HG02943 (cell line): ENCODE measurements at regions not wholly inside any gene's neighbourhood (a gene's known extent, or its start where the extent isn't known, plus 50 kb on each side); places are given as distances from the start of the nearest gene placed in this dataset.
"Not testable (repeated sequence)": the region's sequence is repeated elsewhere in the genome, so short reads cannot be mapped to it uniquely, and the experiment has no call there.

Experiments
- ATAC-seq: cut with Tn5 transposase; IDR thresholded peaks from one replicate; pipeline ENCODE4 v1.9.1; 2021; ENCODE audit warnings: mild to moderate bottlenecking, low read depth, moderate library complexity; ENCODE audit not compliant: unreplicated experiment

DNA sequence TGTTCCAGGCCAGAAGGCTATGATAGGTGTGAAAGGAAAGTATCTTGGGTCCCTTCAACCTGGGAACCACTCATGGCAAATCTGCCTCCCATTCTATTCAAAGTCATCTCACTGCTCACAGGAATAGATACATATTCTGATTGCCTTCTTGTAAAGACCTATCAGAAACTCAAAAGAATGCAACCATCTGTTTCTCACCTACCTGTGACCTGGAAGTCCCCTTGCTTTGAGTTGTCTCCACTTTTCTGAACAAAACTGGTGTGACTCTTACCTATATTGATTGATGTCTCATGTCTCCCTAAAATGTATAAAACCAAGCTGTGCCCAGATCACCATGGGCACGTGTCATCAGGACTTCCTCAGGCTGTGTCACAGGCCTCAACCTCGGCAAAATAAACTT is 1149.3 kb downstream of the NSUN3 start:
- no peak for ATAC-seq

DNA sequence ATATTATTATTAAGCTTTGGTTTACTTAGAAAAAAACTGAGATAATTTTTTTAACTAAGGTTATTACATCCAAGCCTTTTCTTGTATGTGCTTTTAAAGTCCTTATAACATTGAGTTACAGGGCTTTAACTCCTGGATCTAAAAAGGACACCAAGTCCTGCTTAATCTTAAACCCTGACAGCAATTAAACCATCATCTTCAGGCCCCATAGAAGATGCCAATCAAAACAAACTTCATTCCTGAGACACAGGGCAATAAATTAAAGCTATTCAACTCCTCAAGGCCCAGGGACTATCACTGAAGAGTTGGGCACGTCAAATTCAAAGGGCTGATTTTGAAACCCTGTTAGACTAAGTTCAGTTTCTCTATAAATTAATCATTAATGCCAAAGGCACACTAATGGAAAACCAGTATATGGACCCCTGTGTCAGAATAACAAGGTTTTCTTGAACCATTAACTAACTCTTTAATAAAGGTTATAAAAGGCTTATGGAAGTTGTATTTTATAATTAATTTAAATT is 1152.6 kb downstream of the NSUN3 start:
- no peak for ATAC-seq

DNA sequence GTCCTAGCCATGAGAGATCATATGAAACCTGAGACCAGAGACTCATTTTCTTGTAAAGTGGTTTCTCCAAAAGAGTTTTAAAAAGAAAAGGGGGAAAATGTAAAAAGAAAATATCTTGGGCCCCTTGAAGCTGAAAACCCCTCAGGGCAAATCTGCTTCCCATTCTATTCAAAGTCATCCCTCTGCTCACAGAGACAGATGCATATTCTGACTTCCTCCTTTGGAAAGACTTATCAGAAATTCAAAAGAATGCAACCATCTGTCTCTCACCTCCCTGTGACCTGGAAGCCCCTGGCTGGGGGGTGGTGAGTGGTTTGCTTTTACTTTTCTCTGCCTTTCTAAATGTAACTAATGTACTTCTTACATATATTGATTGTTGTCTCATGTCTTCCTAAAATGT is 1154.8 kb downstream of the NSUN3 start:
- no peak for ATAC-seq

DNA sequence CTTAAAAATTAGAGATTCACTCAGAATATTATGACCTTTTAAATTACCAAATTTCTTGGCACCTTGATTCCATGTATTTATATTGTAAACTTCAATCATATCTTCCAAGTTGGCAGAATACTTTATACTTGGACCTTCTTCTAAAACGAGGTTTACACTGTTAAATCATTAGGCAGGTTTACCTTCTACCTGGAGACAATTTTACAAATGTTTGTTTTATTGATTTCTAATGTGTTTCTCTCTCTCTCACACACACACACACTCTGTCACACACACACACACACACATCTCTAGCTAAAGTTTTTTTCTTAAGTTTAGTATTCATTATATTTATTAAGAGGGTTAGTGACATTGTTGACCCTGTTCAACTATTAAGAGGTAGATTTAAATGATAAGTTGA is 1155.6 kb downstream of the NSUN3 start:
- ATAC-seq, result no peak

DNA sequence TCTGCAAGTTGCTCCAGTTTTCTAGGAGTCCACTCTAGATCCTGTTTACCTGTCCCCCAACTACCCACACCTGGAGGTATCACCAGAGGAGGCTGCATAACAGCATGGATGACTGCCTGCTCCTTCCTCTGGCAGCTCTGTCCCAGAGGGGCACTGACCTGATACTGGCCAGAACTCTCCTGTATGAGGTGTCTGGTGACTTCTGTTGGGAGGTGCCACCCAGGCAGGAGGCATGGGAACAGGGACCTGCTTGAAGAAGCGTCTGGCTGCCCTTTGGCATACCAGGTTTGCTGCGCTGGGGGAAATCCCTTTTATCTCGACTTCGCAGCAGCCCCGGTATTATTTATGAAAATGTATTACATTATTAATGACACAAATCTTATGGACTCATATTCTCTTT is 1163.6 kb downstream of the NSUN3 start:
- ATAC-seq, result no peak

DNA sequence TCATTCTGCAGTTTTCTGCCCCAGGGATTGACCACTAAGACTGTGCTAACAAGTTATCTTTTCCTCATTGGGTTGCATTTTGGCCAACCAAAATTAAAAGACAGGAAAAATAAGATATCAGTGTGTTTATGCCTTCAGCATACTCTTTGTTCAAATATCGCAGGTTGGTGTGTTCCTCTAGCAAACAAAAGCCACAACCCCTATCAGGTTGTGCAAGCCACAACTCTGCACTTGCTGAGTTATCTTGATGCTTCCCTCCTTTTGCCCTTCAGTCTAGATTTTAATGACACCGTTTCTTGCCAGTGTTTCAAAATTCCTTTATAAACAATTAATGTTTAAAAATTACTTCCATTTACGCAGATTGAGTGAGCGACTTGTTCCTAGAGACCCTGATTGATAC is 1164.2 kb downstream of the NSUN3 start:
- no peak for ATAC-seq

DNA sequence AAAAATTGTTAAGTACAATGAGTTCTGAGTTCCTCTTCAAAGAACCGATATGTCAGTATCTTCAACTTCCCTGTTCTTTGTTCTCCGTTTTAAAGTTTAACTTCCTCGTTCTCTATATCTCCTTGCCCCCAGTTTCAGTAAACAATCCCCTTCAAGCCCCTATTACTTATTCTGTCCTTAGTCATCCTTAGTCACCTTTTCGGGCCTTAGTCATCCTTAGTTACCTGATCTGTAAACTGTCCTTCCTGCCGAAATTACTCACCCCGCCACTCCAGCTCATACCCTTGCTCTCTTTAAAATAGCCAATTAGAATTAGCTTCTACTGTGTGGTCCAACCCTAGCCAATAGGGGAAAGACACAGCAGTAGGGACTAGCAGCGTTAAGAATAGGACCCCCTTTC is 1165.6 kb downstream of the NSUN3 start:
- ATAC-seq, result no peak

DNA sequence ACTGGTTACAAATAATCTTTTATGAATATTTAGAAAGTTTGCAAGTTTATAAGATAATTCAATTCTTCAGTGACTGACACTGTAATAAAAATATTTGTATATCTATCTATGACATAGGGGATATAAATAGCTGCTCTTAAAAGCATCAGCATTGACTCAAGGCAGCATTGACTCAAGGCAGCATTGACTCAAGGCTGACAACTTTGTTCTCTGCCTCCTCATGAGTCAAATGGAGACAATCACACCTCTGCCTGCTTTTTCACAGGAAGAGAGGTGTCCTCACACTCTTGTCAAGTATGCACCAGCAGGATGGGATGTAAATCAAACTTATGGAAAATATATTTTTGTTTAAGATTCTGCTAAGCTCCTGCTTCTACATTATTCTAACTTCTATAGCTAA is 1173.1 kb downstream of the NSUN3 start:
- ATAC-seq, result no peak

DNA sequence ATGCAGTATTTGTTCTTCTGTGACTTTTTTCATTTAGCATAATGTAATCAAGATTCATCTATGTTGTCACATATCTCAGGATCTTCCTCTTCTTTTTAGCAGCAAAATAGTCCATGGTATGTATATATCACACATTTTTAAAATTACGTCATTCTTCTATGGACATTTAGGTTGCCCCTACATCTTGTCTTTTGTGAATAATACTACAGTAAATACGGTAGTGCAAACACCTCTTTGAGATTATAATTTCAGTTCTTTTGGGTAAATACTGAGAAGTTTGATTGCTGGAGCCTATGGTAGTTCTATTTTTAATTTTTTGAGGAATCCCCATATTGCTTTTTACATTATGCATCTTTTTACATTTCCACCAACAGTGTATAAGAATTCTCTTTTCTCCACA is 1174.9 kb downstream of the NSUN3 start:
- ATAC-seq, result no peak

DNA sequence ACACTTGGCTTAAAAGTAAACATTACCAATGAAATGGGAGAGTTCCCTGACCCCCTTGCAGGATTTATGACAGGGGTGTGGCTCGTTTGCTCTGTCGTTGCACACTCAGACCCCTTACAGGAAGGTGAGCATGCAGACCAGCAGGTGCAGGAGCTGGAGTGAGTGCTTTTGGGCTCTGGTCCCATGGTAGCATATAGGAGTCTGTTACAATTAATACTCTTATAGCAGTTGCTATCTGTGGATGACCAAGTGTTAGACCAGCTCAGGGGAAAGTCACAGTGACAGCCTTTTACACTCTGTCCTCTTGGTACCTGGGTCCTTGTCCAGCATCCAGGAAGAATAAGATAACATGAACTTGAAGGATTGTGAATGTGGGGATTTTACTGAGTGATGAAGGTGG is 1177.5 kb downstream of the NSUN3 start:
- ATAC-seq, result no peak

DNA sequence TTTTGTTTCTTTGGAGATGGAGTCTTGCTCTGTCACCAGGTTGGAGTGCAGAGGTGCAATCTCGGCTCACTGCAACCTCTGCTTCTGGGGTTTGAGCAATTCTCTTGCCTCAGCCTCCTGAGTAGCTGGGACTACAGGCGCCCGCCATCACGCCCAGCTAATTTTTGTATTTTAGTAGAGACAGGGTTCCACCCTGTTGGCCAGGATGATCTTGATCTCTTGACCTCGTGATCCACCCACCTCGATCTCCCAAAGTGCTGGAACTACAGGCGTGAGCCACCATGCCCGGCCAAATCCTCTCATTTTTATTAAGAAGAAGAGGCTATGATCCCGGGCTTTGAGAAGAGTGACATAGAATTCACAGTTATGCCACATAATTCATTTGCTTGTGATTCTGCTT is 1178.4 kb downstream of the NSUN3 start:
- ATAC-seq, result not testable (repeated sequence)

DNA sequence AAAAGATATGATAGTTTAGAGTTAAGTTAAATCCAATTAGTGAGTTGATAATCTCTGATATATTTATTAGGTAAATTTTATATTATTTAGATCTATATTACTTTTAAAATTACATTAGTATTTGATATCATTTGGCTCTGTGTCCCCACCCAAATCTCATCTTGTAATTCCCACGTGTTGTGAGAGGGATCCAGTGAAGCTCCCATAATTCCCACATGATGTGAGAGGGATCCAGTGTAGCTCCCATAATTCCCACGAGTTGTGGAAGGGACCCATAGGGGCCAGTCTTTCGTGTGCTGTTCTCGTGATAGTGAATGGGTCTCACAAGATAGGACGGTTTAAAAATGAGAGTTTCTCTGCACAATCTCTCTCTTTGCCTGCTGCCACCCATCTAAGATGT is 1183.6 kb downstream of the NSUN3 start:
- no peak for ATAC-seq

DNA sequence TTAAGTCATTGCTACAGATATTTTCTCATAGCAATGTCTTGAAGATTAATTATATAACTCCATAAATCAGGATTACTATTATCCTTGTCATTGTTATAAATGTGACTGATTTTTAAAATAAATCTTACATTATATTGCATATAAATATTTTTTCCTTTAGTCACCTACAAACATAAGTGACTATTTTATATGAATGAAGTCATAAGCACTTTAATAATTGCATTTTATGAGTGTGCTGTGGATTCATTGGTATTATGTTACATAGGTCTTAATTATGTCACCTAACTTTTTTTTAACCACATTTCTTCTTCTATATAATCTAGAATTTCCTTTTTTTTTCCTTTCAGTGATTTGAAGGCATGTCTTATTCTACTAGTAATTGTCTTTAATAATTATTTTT is 1191.2 kb downstream of the NSUN3 start:
- no peak for ATAC-seq

DNA sequence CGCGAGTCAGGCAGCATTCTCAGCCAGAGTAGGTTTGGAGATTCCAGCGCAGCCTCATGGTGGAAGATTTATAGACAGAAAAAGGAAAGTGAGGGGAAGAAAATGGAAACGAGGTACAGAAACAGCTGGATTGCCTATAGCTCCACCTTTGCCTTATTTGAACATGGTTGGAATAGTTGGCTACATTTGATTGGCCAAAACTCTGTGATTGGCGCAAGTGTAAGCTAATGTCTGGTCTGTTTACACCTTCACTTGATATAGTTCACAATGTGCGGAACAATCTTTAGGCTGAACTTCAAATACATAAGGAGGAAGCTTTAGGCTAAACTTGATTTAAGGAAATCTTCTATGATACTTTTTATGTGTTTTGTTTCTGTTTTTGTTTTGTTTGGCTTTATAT is 1191.9 kb downstream of the NSUN3 start:
- no peak for ATAC-seq

DNA sequence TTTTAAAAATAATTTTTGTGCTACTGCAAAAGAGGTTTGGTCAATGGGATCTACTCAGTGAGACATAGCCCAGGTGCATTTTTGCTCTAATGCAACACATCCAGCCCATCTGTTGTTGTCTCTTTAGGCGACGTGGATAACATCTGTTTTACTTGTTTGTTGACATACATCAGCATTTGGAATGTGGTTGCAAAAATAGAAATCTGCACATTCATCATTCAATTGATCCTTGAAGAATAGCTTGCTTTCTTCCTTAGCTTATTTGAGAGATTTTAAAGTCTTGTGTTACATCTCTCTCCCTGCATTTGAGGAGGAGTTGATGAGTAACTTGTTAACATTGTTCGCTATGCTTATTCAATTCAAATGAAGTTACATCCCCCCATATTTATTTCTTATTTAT is 1202.3 kb downstream of the NSUN3 start:
- no peak for ATAC-seq

DNA sequence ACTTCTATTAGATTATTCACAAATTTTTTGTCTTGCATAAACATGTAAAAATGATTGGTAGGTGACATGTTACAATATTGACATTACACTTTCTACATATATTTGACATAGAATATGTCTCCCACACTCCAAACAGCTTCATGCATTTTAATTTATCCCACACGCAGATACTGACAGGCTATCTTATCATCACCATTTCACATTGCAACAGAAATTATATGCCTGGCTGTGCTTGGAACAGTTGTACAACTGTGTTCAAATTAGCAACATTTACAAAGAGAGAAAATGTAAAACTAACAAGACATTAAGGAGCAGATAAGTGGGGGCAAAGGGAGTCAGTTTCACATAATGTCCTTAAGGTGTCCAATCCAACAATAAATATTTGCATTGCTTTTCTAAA is 1208.5 kb downstream of the NSUN3 start:
- ATAC-seq, result no peak

DNA sequence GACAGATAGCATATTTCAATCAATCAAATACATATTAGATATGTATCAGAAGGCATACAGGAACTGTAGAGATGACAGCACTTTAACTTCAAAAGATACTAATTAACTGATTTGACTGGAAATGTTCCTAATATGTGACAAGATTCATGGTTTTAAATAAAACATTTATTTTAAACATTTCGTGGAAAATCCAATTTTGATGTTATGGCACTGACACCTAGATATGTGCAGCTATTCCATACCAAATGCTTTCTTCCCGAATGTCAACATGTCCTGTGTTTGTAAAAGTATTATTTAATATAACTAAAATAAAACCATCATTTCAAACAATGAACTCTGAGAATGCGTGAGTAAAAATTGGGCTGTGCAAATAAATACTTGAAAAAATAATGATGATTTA is 1209.3 kb downstream of the NSUN3 start:
- ATAC-seq, result no peak

DNA sequence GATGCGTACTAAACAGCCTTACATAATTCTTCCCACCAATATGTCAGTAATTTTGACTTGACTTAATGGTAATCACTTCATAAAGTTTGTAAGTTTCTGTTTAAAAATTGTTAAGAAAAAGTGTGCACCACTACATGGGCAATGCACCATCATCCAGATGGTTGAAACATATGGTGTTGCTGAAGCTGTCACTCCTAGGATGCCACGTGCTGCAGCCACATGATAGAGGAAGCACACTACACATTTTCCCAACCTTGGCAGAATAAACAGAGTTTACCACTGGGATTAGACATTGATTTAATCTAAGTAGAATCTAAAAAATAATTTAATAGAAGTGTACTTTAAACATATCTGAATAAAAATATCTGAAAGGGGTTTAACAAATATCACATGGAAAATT is 1209.9 kb downstream of the NSUN3 start:
- ATAC-seq, result no peak

DNA sequence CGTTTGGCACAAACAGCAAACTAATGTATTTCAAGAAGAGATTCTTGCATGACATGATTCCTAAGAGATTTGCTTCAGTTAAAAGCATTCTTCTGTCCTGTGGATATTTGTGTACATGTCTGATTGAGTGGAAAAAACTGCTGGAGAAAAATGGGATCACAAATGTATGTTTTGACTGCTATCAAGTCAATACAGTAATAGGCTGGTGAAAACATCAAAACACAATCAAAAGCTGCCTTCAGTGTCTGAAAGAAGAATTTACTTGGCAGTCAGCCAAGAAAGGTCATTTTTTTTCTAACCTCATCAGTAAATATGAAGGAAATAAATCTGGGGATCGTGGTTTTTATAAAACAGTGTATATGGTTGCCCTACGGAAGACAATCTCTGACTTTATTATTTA is 1214.8 kb downstream of the NSUN3 start:
- ATAC-seq, result no peak

DNA sequence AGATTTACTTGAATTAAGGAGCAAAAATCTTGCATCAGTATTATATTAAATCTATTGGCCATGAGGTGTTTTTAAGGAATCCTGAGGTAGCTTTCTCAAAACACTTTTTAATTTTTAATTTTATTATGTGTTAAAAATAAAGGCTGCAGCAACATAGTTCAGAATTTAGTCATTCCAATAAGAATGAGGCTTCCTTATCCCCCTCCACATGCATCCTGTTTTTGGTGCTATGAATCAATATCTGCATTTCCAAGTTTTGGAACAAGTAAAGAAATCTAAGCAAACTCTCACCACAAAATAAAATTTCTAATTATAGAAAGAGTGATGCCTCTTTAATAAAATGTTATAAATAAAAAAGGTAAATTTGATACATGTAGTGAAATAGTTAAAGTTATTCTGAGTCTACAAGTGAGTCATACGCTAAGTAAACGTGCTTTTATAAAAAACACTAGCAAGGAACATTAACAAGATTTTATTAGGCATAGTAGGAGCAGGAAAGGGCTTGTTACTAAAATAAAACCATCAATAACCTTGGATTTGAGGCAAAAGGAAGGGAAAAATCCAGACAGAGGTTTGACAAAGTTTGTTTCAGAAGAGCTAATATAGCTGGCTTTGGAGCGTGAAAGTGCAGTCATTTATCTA is 1218.0 kb downstream of the NSUN3 start:
- ATAC-seq, result no peak

DNA sequence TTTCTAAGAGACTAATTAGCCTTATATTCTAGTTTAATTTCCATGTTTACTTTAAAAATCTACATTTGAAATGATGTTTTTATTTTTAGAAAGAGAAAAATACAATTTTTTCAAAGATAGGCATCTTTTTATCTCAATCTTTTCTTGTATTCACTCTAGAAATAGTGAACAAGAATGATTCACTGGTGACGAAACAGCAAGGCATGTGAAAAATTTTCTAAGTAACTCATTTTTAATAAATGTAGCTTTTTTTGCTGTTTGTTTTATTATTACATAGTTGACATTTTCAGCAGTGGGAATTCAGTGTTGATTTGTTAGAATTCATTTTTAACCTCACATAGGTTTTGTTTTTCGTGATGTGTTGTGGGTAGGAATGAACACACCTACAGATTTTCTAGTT is 1226.4 kb downstream of the NSUN3 start:
- ATAC-seq, result no peak

DNA sequence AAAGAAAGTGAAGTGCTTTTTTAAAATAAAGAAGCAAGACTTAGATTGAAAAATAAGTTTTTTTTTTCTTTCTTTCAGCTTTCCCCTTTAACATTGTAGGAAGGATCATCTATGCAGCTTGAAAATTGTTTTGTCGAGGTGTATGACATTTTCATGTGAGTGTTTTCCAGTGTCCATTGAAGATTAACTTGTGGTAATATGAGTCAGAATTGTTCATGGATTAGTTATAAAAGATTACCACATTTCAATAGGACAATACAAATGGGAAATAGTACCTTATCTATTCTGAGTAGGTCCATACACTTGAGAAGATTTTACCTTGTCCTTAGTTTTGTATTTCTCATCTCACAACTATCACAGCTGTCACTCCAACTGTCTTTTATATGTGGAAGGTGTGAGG is 1234.7 kb downstream of the NSUN3 start:
- ATAC-seq, result no peak

DNA sequence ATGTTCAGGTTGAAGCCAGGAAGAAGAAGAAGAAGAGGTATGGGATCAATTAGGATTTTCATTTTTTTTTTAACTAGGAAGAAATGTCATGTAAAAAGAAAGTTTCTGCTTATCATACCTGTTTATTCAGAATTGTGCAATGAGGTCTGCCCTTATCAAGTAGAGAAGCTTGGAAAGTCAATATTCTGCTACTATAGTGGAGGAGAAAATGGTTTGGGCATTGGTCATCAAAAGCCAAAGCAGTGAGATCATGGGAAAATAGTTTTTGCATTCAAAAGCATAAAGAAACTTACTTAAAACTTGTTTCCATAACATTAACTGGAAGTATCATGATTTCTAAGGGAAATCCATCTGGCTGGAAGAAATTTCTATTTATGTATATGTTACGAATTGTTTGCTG is 1239.2 kb downstream of the NSUN3 start:
- no peak for ATAC-seq
